Epithelial cell of proximal tubule (primary cell): ENCODE measurements at regions not wholly inside any gene's neighbourhood (a gene's known extent, or its start where the extent isn't known, plus 50 kb on each side); places are given as distances from the start of the nearest gene placed in this dataset.

Source experiments
- DNase-seq: peaks from one replicate; pipeline ENCODE4 v3.0.0-alpha.2; 2011; ENCODE audit warnings: low read depth
- H3K4me3 ChIP-seq: 2 replicates; pipeline ENCODE4 v1.5.1; 2011; ENCODE audit warnings: low read depth, mild to moderate bottlenecking, low read length
- TF ChIP-seq, protein P1 (sequence below): conservative IDR thresholded peaks from 2 replicates; pipeline ENCODE4 v1.5.1; 2012; ENCODE audit warnings: low read depth, mild to moderate bottlenecking, low read length

DNA sequence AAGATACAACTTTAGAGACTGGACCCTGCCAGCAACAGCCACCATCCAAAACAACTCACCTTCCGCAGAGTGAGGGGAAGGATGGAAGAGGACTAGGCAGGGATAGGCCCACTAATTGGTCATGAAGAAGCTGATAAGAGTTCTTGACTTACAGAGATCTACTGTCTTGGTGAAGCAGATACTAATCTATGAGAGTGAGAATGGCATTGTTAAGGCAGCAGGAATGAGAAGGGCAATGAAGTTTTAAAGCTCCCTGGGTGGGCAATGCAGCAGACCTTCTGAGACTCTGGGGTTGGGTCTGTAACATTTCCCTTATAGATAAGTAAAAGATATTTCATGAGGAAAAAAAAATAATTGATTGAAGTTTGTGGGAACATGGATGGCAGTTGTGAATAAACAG, 63.7 kb downstream of the KLF12 start:
- DNase-seq, result no peak
- no peak overlapping the region for H3K4me3 ChIP-seq
- TF ChIP-seq, protein P1, sequence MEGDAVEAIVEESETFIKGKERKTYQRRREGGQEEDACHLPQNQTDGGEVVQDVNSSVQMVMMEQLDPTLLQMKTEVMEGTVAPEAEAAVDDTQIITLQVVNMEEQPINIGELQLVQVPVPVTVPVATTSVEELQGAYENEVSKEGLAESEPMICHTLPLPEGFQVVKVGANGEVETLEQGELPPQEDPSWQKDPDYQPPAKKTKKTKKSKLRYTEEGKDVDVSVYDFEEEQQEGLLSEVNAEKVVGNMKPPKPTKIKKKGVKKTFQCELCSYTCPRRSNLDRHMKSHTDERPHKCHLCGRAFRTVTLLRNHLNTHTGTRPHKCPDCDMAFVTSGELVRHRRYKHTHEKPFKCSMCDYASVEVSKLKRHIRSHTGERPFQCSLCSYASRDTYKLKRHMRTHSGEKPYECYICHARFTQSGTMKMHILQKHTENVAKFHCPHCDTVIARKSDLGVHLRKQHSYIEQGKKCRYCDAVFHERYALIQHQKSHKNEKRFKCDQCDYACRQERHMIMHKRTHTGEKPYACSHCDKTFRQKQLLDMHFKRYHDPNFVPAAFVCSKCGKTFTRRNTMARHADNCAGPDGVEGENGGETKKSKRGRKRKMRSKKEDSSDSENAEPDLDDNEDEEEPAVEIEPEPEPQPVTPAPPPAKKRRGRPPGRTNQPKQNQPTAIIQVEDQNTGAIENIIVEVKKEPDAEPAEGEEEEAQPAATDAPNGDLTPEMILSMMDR, result no peak

DNA sequence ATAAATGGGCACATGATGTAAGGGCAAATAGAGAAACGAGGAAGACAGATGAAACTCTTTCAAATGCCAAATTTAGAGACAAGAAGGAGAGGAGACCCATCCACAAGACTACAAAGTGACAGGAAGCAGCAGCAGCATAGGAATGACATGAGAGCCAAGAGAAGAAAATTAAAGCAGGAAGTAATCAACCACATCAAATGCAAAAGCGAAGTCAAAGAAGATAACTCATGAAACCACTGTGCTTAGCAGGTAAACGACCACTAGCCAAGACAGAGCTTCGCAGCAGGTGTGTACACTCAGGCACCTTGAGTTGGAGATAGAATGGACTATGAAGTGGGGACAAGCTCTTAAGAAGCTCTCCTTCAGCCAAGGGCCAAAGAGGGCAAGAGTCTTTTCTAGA, 64.1 kb downstream of the KLF12 start:
- DNase-seq, result no peak
- H3K4me3 ChIP-seq, result no peak overlapping the region
- TF ChIP-seq, protein P1, result no peak

DNA sequence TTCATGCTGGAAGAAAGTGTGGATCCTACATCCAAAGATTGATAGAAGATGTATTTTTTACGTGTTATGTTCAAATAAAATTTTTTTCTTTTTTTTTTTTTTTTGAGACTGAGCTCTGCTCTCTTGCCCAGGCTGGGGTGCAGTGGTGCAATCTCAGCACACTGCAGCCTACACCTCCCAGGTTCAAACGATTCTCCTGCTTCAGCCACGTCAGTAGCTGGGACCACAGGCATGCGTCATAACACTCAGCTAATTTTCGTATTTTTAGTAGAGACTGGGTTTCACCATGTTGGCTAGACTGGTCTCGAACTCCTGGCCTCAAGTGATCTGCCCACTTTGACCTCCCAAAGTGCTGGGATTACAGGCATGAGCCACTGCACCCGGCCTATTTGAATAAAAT, 65.7 kb downstream of the KLF12 start:
- no peak for DNase-seq
- no peak overlapping the region for H3K4me3 ChIP-seq
- TF ChIP-seq, protein P1, result no peak

DNA sequence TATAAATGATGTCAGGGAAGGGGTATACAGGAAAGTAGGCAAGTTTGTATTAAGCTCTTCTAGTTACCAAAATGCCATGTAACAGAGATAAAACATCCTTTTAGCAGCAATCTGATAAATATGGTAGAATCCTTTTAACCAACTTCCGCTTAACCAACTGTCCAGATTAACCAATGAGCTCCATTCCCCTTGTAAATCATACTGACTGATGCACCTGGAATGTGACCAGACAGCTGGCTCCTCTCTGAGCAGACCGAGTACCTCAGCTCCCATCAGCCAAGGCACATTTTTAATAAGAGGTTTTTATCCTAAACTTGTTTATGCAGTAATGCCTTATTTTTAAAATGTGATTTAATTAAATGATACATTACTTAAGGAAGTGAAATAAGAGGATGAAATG, 66.4 kb downstream of the KLF12 start:
- no peak for DNase-seq
- TF ChIP-seq, protein P1, result no peak
- H3K4me3 ChIP-seq, result no peak overlapping the region

DNA sequence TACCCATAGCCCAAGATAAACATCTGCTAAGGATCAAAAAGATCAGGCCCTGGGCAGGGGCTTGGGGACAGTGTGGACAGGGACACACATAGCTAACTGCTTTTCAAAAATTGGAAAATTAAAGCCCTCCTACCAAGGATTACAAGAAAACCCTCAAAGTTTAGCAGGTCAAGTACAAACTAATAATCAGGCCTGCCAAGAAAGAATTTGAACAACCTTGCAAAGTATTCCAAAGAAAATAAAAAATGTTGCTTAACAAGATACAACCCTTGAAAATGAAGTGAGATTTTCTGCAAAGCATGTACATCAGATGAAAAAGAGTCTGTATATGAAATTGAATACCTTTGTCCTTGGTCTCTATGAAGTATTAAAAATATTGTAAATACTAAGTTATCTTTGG, 67.3 kb downstream of the KLF12 start:
- no peak for DNase-seq
- no peak overlapping the region for H3K4me3 ChIP-seq
- TF ChIP-seq, protein P1, result no peak

DNA sequence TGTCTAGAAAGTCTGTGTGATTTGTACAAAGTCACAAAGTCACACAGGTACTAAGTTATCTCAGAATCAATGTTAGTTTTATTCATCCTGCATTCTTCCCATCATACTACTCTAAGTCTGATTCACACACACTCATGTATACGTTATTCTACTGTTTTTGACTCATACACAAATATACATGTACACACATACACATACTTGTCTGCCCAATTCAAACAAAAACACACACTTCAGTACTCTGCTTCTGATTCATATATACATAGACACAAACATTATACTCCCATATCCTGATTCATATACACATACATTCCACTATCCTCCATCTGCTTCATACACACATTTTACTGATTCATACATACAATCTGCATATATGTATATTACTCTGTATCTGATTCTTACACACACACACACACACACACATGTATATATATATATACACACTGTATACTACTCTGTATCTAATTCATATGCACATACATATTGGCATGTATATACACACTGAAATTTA, 69.3 kb downstream of the KLF12 start:
- TF ChIP-seq, protein P1, result no peak
- no peak overlapping the region for H3K4me3 ChIP-seq
- DNase-seq, result no peak

DNA sequence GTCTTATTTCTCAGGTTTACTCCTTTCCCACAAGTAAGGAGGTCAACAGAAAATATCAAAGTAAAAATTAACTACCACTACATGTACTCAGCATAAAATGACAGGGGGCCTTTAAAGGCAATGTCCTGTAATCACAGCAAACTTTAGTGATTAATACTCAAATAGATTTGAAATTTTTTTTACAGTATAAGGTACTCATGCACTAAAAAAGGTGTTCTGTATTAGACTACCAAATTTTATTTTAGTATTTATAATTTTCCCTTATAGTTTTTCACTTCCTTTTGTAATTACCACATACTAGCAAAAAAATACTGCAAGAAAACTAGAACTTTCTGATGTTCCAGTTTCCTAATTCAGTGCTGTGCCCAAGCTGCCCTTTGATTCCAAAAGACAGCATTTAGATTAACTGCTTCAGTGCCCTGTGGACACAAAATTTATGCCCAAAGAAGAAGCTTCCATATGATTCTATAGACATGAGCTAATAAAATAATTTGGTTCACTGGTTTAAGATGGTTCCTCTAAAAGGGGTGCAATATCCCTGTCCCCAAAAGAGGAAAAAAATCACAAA, 70.6 kb downstream of the KLF12 start:
- no peak for DNase-seq
- no peak overlapping the region for H3K4me3 ChIP-seq
- TF ChIP-seq, protein P1, result no peak
